Right atrium auricular region (tissue), 2 donors: ENCODE measurements at regions not wholly inside any gene's neighbourhood (a gene's known extent, or its start where the extent isn't known, plus 50 kb on each side); places are given as distances from the start of the nearest gene placed in this dataset.
"Not testable (repeated sequence)": the region's sequence is repeated elsewhere in the genome, so short reads cannot be mapped to it uniquely, and the experiment has no call there.

Experiments
- DNase-seq: peaks from one replicate; pipeline ENCODE4 v3.0.0-alpha.2; 2019; ENCODE audit warnings: low spot score
- H3K27ac ChIP-seq, 2 donors: fragments of 200-600 bp; sonication (generic); 1 replicate in 1 of 2; 2 replicates in 1 of 2; pipeline ENCODE4 v1.5.1; 2016 to 2019
- H3K27me3 ChIP-seq, 2 donors: fragments of 200-600 bp; sonication (generic); one replicate each; pipeline versions ENCODE4 v1.5.1 to v1.6.0; 2017 to 2019
- H3K36me3 ChIP-seq: fragments of 200-600 bp; sonication (generic); one replicate; pipeline ENCODE4 v1.5.1; 2016
- H3K4me1 ChIP-seq, 2 donors: fragments of 200-600 bp; sonication (generic); one replicate each; pipeline versions ENCODE4 v1.5.1 to v1.6.0; 2017 to 2019
- H3K4me3 ChIP-seq, 2 donors: fragments of 200-600 bp; sonication (generic); 1 replicate in 1 of 2; 2 replicates in 1 of 2; pipeline ENCODE4 v1.5.1; 2017 to 2019; ENCODE audit warnings: mild to moderate bottlenecking in 1 of 2, moderate library complexity in 1 of 2
- H3K9me3 ChIP-seq, 2 donors: fragments of 200-600 bp; sonication (generic); one replicate each; pipeline ENCODE4 v1.5.1; 2019
- CTCF ChIP-seq, 2 donors: fragments of 200-600 bp; sonication (generic); IDR thresholded peaks; one replicate each; pipeline ENCODE4 v1.5.1; 2019; ENCODE audit warnings: antibody characterized with exemption in 2 of 2

- Histone ChIP-seq H3K27me3 (no peaks in the 10 kb centered on the region), H3K9me3 (no peaks in the 10 kb centered on the region), H3K27ac (no peak overlapping the region), H3K4me3 (no peak overlapping the region), H3K4me1 (no peaks in the 10 kb centered on the region), H3K36me3 (no peaks in the 10 kb centered on the region)
- no peak for TF ChIP-seq CTCF (IDR thresholded peaks at IDR 0.05)
- no peak for DNase-seq
Observed at GRCh38 chr6:11950109-11950508, 62.0 kb upstream of the HIVEP1 start.

- no peak for DNase-seq
- H3K4me1 ChIP-seq = no peaks in the 10 kb centered on the region
- no peak overlapping the region for H3K4me3 ChIP-seq
- H3K36me3 ChIP-seq = no peaks in the 10 kb centered on the region
- H3K27me3 ChIP-seq = no peaks in the 10 kb centered on the region
- no peaks in the 10 kb centered on the region for H3K9me3 ChIP-seq
- TF ChIP-seq CTCF (IDR thresholded peaks at IDR 0.05) = no peak
- H3K27ac ChIP-seq = no peak overlapping the region
Observed at GRCh38 chr6:11947575-11947974, 64.5 kb upstream of the HIVEP1 start.

- Histone ChIP-seq H3K9me3 (no peaks in the 10 kb centered on the region), H3K36me3 (no peaks in the 10 kb centered on the region), H3K4me1 (no peaks in the 10 kb centered on the region), H3K27me3 (no peaks in the 10 kb centered on the region), H3K27ac (no peak overlapping the region), H3K4me3 (no peak overlapping the region)
- no peak for DNase-seq
- TF ChIP-seq CTCF (IDR thresholded peaks at IDR 0.05) = no peak
Observed at GRCh38 chr6:11947063-11947462, 65.0 kb upstream of the HIVEP1 start.

- Histone ChIP-seq H3K4me1 (no peaks in the 10 kb centered on the region), H3K27ac (no peak overlapping the region), H3K36me3 (no peaks in the 10 kb centered on the region), H3K9me3 (no peaks in the 10 kb centered on the region), H3K4me3 (no peak overlapping the region), H3K27me3 (no peaks in the 10 kb centered on the region)
- no peak for DNase-seq
- TF ChIP-seq CTCF (IDR thresholded peaks at IDR 0.05) = no peak
Observed at GRCh38 chr6:11944111-11944510, 68.0 kb upstream of the HIVEP1 start.

- no peaks in the 10 kb centered on the region for H3K9me3 ChIP-seq
- no peak for DNase-seq
- no peaks in the 10 kb centered on the region for H3K27me3 ChIP-seq
- H3K4me1 ChIP-seq = no peaks in the 10 kb centered on the region
- H3K36me3 ChIP-seq = no peaks in the 10 kb centered on the region
- H3K27ac ChIP-seq = no peak overlapping the region
- TF ChIP-seq CTCF (IDR thresholded peaks at IDR 0.05) = no peak
- H3K4me3 ChIP-seq = no peak overlapping the region
Observed at GRCh38 chr6:11943060-11943459, 69.1 kb upstream of the HIVEP1 start.

- Histone ChIP-seq H3K27ac (no peak overlapping the region), H3K36me3 (no peaks in the 10 kb centered on the region), H3K4me1 (no peaks in the 10 kb centered on the region), H3K9me3 (no peaks in the 10 kb centered on the region), H3K27me3 (no peaks in the 10 kb centered on the region), H3K4me3 (no peak overlapping the region)
- TF ChIP-seq CTCF (IDR thresholded peaks at IDR 0.05) = no peak
- DNase-seq = no peak
Observed at GRCh38 chr6:11942185-11942864, 69.8 kb upstream of the HIVEP1 start.

- DNase-seq, H3K27ac ChIP-seq, H3K36me3 ChIP-seq, H3K4me3 ChIP-seq, H3K27me3 ChIP-seq, H3K4me1 ChIP-seq, H3K9me3 ChIP-seq: not testable (repeated sequence)
Observed at GRCh38 chr6:11940532-11941166, 71.5 kb upstream of the HIVEP1 start.
